MM.1S (cell line): ENCODE measurements at regions not wholly inside any gene's neighbourhood (a gene's known extent, or its start where the extent isn't known, plus 50 kb on each side); places are given as distances from the start of the nearest gene placed in this dataset.

ENCODE experiments used
- EZH2 ChIP-seq: fragments of 300-600 bp; sonication (generic); optimal IDR thresholded peaks from 2 replicates; pipeline ENCODE3; 2017; ENCODE audit warnings: low read depth, mild to moderate bottlenecking, antibody characterized with exemption, low read length, mixed read lengths
- EZH2phosphoT487 ChIP-seq: fragments of 300-600 bp; sonication (generic); IDR thresholded peaks from 2 replicates; pipeline ENCODE4 v1.6.1; 2018; ENCODE audit warnings: antibody characterized with exemption, low read length
- TF ChIP-seq, protein P1 (sequence below): fragments of 300-600 bp; sonication (generic); IDR thresholded peaks from 2 replicates; pipeline ENCODE4 v1.5.1; 2016; ENCODE audit warnings: antibody characterized with exemption, low read length, mixed read lengths

DNA sequence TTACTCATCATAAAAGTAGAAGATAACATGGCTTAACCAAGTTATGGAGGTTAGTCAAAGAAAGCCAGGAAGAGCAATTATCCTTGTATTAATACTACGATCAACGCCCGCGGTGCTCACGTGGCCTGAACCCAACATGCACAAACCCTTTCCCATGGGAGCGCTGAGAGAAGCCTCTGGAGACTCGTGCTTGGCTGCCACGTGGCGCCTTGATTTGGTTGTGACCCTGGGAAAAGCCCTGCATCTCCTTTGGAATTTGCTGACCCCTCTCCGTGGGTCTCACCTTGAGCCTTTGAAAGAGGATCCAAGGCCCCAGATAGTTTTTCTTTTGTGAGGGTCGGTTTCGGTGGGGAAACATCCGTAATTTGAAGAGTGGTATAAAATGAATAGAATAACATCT, 255.6 kb downstream of the DCDC2C start:
- TF ChIP-seq, protein P1, sequence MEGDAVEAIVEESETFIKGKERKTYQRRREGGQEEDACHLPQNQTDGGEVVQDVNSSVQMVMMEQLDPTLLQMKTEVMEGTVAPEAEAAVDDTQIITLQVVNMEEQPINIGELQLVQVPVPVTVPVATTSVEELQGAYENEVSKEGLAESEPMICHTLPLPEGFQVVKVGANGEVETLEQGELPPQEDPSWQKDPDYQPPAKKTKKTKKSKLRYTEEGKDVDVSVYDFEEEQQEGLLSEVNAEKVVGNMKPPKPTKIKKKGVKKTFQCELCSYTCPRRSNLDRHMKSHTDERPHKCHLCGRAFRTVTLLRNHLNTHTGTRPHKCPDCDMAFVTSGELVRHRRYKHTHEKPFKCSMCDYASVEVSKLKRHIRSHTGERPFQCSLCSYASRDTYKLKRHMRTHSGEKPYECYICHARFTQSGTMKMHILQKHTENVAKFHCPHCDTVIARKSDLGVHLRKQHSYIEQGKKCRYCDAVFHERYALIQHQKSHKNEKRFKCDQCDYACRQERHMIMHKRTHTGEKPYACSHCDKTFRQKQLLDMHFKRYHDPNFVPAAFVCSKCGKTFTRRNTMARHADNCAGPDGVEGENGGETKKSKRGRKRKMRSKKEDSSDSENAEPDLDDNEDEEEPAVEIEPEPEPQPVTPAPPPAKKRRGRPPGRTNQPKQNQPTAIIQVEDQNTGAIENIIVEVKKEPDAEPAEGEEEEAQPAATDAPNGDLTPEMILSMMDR: no peak
- no peak for TF ChIP-seq EZH2
- TF ChIP-seq EZH2phosphoT487: no peak
